Transverse colon (tissue), 4 donors: ENCODE measurements at regions not wholly inside any gene's neighbourhood (a gene's known extent, or its start where the extent isn't known, plus 50 kb on each side); places are given as distances from the start of the nearest gene placed in this dataset.

ENCODE experiments used
- DNase-seq: peaks from one replicate; pipeline ENCODE4 v3.0.0-alpha.2; 2019
- H3K27ac ChIP-seq, 4 donors: fragments of 200-600 bp; sonication (generic); 2 replicates each; pipeline ENCODE4 v1.5.1; 2016 to 2018; ENCODE audit warnings: inconsistent platforms in 4 of 4
- H3K27me3 ChIP-seq: fragments of 200-600 bp; sonication (generic); 2 replicates; pipeline ENCODE4 v1.5.1; 2017; ENCODE audit warnings: inconsistent platforms
- H3K36me3 ChIP-seq, 4 donors: fragments of 200-600 bp; sonication (generic); 2 replicates each; pipeline ENCODE4 v1.5.1; 2017 to 2019; ENCODE audit warnings: inconsistent platforms in 4 of 4
- H3K4me1 ChIP-seq, 4 donors: fragments of 200-600 bp; sonication (generic); 2 replicates each; pipeline ENCODE4 v1.5.1; 2017 to 2020; ENCODE audit warnings: inconsistent platforms in 4 of 4
- H3K4me3 ChIP-seq, 4 donors: fragments of 200-600 bp; sonication (generic); 1 replicate in 1 of 4; 2 replicates in 3 of 4; pipeline versions ENCODE4 v1.5.1 to v1.6.1; 2017 to 2019; ENCODE audit warnings: inconsistent platforms in 4 of 4
- H3K9me3 ChIP-seq, 2 donors: fragments of 200-600 bp; sonication (generic); 2 replicates each; pipeline ENCODE4 v1.5.1; 2017 to 2019; ENCODE audit warnings: inconsistent platforms in 2 of 2
- EP300 ChIP-seq: sonication (generic); formaldehyde crosslinking; IDR thresholded peaks from one replicate; pipeline ENCODE4 v1.6.1; 2017; ENCODE audit warnings: antibody characterized with exemption, low read depth
- POLR2A ChIP-seq: fragments of 450-650 bp; IDR thresholded peaks from one replicate; pipeline ENCODE4 v1.6.1; 2016; ENCODE audit warnings: antibody characterized with exemption, mild to moderate bottlenecking, moderate library complexity
- POLR2AphosphoS5 ChIP-seq, 3 donors: sonication (generic); formaldehyde crosslinking; IDR thresholded peaks; one replicate each; pipeline ENCODE4 v1.6.1; 2016; ENCODE audit warnings: antibody characterized with exemption in 3 of 3
- WGBS, 2 donors: methylation state at CpG; one replicate each; pipeline ENCODE4 v1.1.5; 2018; ENCODE audit warnings: low coverage in 1 of 2; 5-methylcytosine and 5-hydroxymethylcytosine counted together
- in situ Hi-C, 4 donors: fragments of 200-750 bp; cut with MboI; loops; one replicate each; pipeline versions ENCODE4 v1.15.0 to v1.15.1; 2017; ENCODE audit warnings: low sequenced_read_pairs in 3 of 4, low pct_ligation_motif_present in 1 of 4, low pct_unique_long_range_greater_than_20kb in 1 of 4
- intact Hi-C: fragments of 100-400 bp; cut with DNase I; formaldehyde crosslinking; loops from one replicate; pipeline ENCODE4 v1.15.1; 2023; ENCODE audit warnings: low total_unique reads
- TF ChIP-seq, protein P1 (sequence below), 5 experiments: fragments of 200-600 bp in 3 of 5; fragments of 450-650 bp in 2 of 5; sonication (generic) in 3 of 5; IDR thresholded peaks; 1 replicate in 2 of 5; 2 replicates in 3 of 5; pipeline ENCODE4 v1.5.1; 2016 to 2017; ENCODE audit warnings: antibody characterized with exemption in 5 of 5, inconsistent platforms in 3 of 5, mild to moderate bottlenecking in 2 of 5, moderate library complexity in 1 of 5

DNA sequence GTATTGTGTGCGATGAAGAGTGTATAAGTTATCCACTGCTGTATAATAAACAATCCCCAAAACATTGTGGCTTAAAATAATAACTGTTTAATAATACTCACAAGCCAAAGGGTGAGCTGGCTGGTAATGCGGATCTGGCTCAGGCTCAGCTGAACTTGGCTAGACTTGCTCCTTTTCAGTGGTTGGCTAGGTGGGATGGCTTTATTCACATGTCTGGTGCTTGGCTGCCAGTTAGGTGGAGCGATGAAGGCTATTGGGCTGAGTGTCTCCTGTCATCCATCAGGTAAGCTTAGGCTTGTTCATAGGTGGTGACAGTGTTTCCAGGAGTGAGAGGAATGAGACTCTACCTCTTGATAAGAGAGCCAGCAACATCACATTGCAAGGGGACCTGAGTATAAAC is 135.0 kb upstream of the ASCC3 start:
- TF ChIP-seq EP300 = no peak
- no peak for TF ChIP-seq POLR2A
- no peak for TF ChIP-seq POLR2AphosphoS5 (IDR thresholded peaks at IDR 0.05)
- TF ChIP-seq, protein P1, sequence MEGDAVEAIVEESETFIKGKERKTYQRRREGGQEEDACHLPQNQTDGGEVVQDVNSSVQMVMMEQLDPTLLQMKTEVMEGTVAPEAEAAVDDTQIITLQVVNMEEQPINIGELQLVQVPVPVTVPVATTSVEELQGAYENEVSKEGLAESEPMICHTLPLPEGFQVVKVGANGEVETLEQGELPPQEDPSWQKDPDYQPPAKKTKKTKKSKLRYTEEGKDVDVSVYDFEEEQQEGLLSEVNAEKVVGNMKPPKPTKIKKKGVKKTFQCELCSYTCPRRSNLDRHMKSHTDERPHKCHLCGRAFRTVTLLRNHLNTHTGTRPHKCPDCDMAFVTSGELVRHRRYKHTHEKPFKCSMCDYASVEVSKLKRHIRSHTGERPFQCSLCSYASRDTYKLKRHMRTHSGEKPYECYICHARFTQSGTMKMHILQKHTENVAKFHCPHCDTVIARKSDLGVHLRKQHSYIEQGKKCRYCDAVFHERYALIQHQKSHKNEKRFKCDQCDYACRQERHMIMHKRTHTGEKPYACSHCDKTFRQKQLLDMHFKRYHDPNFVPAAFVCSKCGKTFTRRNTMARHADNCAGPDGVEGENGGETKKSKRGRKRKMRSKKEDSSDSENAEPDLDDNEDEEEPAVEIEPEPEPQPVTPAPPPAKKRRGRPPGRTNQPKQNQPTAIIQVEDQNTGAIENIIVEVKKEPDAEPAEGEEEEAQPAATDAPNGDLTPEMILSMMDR (IDR thresholded peaks at IDR 0.05) = no peak
- Histone ChIP-seq H3K4me1 (peaks cover 0 to under 1% (median 0%) of the 10 kb centered on the region in 4 donors), H3K27me3 (no peaks in the 10 kb centered on the region), H3K36me3 (no peaks in the 10 kb centered on the region), H3K9me3 (no peaks in the 10 kb centered on the region), H3K4me3 (no peak overlapping the region), H3K27ac (no peak overlapping the region)
- 91% methylated on average over 3 of the region's 3 CpGs; no CpG with 5 or more reads in 1 of the 2 donors for whole genome bisulfite sequencing, 2 donors
- no peak for DNase-seq
- intact Hi-C loops = no loop called here
- in situ Hi-C loops = no loop called here

DNA sequence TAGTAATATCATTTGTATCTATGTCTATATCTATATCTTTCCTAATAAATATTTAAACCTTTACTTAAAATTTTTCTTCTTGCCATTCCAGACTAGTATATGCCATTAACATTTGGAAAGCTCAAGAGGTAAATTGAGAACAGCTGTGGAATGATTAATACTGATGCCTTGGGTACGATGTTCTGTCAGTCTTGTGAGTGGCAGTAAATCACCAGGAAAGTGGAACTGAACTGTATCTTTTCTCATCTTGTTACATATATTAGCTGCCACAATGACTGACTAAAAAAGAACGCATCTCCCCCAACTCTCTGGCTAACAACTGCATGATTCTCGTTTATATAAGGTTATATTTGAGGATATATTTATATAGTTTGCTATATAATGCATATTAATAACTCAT is 137.0 kb upstream of the ASCC3 start:
- TF ChIP-seq EP300 (no peak), POLR2AphosphoS5 (IDR thresholded peaks at IDR 0.05) (no peak), POLR2A (no peak)
- TF ChIP-seq, protein P1 (IDR thresholded peaks at IDR 0.05) = no peak
- no peaks in the 10 kb centered on the region for H3K27me3 ChIP-seq
- no peak overlapping the region for H3K27ac ChIP-seq
- H3K36me3 ChIP-seq = no peaks in the 10 kb centered on the region
- in situ Hi-C loops (no loop called here), intact Hi-C loops (no loop called here)
- no peak for DNase-seq
- no peaks in the 10 kb centered on the region for H3K4me1 ChIP-seq
- WGBS, 2 donors = 77 to 84% methylated on average over 3 of the region's 3 CpGs
- no peaks in the 10 kb centered on the region for H3K9me3 ChIP-seq
- no peak overlapping the region for H3K4me3 ChIP-seq

DNA sequence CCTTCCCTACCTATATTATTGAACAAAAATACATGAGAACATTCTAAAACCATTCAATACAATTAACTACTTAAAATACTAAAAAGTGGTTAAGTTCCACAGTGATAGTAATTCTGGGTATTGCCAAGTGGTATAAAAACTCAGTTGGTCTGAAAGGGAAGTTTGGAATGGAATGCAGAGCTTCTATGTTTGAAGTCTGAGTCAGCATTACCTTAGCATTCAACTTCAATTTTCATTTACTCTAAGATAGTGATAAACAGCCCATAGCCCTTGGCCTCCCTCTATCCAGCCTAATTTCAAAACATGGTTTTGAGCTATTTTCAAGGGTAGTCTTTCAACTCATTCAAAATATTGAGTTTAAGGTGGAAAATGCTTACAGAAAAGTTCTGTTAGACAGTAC is 140.4 kb upstream of the ASCC3 start:
- in situ Hi-C loops (no loop called here), intact Hi-C loops (no loop called here)
- Histone ChIP-seq H3K36me3 (no peaks in the 10 kb centered on the region), H3K27me3 (no peaks in the 10 kb centered on the region), H3K4me3 (no peak overlapping the region), H3K27ac (no peak overlapping the region), H3K9me3 (no peaks in the 10 kb centered on the region), H3K4me1 (no peaks in the 10 kb centered on the region)
- DNase-seq = no peak
- TF ChIP-seq POLR2A (no peak), POLR2AphosphoS5 (IDR thresholded peaks at IDR 0.05) (no peak), EP300 (no peak)
- TF ChIP-seq, protein P1 (IDR thresholded peaks at IDR 0.05) = no peak

DNA sequence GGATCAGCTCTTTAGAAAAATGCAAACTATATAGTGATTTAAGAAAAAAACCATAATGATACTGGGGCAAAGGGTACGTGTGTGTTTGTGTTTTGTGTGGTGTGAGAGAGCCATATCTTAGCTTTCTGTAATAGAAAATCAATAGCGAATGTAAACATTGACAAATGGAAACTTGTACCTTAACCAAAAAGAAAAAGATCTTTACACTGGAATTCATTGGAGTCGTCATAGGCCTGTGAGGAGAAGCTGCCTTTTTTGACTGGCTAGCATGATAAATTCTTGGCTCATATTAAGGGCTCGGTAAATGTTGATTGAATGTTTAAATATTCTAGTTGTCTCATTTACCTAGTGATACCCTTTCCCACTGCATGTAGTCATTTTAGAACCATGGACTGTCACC is 161.8 kb upstream of the ASCC3 start:
- intact Hi-C loops = no loop called here
- no peak for TF ChIP-seq POLR2A
- TF ChIP-seq EP300 = no peak
- TF ChIP-seq POLR2AphosphoS5 (IDR thresholded peaks at IDR 0.05) = no peak
- TF ChIP-seq, protein P1 (IDR thresholded peaks at IDR 0.05) = no peak
- no peaks in the 10 kb centered on the region for H3K27me3 ChIP-seq
- H3K4me1 ChIP-seq = no peaks in the 10 kb centered on the region
- no peaks in the 10 kb centered on the region for H3K36me3 ChIP-seq
- no peaks in the 10 kb centered on the region for H3K9me3 ChIP-seq
- in situ Hi-C loops = no loop called here
- no peak overlapping the region for H3K27ac ChIP-seq
- WGBS, 2 donors = 83 to 87% methylated on average over 4 of the region's 4 CpGs
- no peak for DNase-seq
- no peak overlapping the region for H3K4me3 ChIP-seq
